ENCODE measurements at regions not wholly inside any gene's neighbourhood (a gene's known extent, or its start where the extent isn't known, plus 50 kb on each side); places are given as distances from the start of the nearest gene placed in this dataset.

- TF ChIP-seq EZH2 (IDR thresholded peaks at IDR 0.05; ENCODE audit: insufficient read depth, poor library complexity, severe bottlenecking), result no peak
- no peak for TF ChIP-seq EZH2phosphoT487 (IDR thresholded peaks at IDR 0.05; ENCODE audit: insufficient read depth, low read depth)
Observed at GRCh38 chr14:30419037-30419436, 139.9 kb upstream of the G2E3 start.

All from GM23248 (cell line).